ENCODE measurements at regions not wholly inside any gene's neighbourhood (a gene's known extent, or its start where the extent isn't known, plus 50 kb on each side); places are given as distances from the start of the nearest gene placed in this dataset.
"Not testable (repeated sequence)": the region's sequence is repeated elsewhere in the genome, so short reads cannot be mapped to it uniquely, and the experiment has no call there.

- DNase-seq: no peak
Measured at GRCh38 chr2:199131136-199131655, 326.5 kb downstream of the SATB2 start.

GRCh38 chr2:199130501-199130900 is 327.2 kb downstream of the SATB2 start:
- no peak for DNase-seq

DNA sequence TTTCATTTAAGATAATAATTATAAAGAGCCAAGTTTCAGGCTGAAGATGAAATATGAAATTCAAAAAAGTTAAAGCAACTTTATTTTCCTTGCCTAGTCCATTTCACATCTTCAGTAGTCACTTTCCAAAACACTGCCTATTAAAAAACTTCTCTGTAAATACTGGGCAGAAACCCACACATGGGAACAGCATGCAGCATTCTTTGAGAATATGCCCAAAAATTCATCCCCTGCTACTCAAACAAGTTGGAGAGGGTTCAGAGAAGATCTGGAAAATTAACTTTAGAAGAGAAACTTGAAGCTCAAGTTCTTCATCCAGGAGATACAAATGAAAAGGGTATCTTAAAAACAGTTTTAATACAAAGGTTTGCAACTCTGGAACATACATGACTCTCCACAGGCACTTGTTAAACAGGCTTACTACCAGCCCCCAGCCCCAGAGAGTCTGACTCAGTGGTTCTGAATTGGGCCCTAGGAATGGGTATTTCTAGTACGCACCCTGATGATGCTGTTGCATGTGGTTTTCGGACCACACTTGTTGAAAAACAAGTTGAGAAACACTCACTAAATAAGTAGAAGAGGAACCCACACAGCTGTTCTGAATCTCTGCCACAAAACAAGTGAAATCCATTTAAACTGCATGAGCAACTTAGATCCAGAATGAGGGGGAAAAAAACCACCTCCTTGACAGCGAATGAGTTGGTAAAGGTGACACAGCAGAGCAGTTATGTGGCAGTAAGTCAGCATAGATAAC is 329.1 kb downstream of the SATB2 start:
- DNase-seq: no peak

DNA sequence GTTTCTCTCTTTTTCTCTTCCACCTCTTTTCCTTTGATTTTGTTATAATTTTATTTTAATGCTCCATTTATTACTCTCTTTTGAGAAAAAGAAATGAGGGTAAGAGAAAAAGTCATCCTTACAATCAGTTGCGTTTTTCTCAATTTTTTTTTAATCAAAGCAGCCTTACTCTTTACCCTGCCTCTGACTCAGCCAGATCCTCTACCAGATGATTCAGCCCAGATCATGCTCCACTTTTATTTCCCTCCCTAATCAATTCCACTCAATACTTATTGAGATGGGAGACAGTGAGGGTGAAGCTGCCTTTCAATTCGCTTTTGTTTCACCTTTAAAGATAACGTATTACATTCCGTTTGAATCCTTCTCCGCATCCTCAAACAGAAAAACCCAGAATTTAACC is 337.9 kb downstream of the SATB2 start:
- DNase-seq: no peak

DNA sequence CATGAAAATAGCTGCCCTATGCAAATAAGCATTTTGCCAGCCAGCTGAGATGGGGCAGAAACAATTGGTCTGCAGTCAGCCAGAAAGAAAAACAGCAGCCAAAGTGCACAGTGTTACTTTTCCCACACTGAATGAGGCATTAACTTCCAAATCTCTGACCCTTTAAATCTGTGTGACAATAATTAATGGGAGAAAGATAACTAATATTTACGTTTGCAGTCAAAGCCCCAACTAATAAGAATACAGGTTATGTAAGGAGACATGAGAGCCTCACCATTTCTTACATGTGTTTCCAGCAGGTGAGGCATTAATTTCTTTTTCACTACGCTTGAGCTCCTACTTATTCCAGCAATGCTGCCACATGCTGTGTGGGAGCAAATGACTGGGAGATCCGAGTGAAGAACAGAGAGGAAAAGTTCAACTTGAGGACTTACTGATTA is 339.0 kb downstream of the SATB2 start:
- DNase-seq: no peak

DNA sequence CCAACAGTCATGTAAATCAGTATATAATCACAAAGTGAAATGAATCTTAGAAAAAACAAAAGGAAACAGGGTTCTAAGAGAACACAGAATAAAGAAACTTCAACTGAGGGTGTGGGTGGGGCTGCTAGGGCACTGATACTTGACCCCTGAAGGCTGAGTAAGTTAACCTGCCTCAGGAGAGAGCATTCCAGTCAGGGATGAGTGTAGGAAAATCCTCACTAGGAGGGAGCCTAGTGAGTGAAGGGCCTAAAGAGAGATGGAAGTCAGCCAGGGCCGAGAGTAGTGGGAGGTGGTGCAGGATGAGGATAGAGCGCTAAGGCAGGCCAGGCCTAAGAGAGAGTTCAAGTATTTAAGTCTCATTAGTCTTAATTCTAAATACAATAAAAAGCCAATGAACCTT is 342.6 kb downstream of the SATB2 start:
- DNase-seq: no peak

DNA sequence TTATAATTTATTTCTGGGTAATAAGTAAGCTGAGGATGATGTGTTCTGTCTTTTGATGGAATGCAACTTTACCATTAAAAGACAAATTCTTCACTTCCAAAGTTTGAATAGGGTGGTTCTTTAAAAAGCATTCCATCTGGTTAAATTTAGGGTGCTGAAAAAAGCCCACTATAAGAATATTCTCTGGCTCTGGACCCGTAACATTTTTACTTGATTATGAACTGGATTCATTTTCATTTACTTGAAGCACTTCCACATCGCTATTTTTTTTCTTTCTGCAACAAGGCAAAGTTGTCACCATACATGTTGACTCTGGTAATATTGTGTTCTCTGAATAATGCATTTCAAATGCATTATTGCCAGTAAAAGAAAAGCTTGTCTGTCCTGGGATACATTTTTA is 344.6 kb downstream of the SATB2 start:
- DNase-seq: no peak

DNA sequence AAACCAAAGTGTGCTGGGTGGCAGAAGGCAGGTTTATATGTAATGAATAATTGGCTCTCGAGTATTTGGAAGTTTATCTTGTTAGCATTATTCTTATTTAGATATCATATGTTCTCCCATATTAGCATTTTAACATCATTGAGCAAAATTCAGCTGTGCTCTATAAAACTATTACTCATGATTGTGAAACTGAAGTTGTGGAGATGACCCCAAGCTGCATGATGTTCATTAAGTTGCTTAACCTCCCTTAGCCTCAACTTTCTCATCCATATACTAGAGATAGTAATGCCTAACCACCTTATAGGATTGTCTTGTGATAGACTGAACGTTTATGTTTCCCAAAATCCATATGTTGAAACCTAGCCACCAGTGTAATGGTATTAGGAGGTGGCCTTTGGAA is 346.3 kb downstream of the SATB2 start:
- DNase-seq: no peak

DNA sequence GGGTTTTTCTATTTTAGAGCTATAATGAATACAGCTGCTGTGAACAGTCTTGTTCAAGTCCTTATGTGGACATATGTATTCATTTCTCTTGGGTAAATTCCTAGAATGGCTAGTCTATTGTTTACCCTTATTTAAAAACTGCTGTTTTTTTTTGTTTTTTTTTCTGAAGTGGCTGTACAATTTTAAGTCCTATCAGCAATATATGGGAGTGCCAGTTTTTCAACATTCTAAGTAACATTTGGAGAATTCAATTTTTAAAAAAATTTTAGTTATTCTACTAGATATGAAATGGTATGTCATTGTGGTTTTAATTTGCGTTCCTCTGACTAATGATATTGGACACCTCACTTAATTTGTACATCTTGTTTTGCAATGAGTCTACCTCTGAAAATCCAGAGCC is 349.7 kb downstream of the SATB2 start:
- no peak for DNase-seq

DNA sequence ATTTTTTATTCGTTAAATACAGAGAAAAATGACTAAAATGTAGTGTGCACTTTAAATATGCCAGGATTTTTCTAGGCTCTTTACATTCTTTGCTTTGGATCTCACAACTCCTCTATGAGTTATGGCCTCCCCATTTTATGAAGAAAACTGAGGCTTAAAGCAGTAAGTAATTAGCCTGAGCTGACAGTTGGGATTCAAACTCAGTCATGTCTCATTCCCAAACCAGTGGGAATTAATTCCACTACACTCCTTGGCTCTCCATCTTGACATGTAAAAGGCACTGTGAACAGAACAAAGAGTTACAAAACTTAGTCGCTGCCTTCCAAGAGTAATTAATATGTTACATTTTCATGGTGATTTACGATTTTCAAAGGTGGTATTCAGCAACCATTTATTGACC is 351.9 kb downstream of the SATB2 start:
- no peak for DNase-seq

- DNase-seq: no peak
Measured at GRCh38 chr2:199101487-199101886, 356.3 kb downstream of the SATB2 start.

DNA sequence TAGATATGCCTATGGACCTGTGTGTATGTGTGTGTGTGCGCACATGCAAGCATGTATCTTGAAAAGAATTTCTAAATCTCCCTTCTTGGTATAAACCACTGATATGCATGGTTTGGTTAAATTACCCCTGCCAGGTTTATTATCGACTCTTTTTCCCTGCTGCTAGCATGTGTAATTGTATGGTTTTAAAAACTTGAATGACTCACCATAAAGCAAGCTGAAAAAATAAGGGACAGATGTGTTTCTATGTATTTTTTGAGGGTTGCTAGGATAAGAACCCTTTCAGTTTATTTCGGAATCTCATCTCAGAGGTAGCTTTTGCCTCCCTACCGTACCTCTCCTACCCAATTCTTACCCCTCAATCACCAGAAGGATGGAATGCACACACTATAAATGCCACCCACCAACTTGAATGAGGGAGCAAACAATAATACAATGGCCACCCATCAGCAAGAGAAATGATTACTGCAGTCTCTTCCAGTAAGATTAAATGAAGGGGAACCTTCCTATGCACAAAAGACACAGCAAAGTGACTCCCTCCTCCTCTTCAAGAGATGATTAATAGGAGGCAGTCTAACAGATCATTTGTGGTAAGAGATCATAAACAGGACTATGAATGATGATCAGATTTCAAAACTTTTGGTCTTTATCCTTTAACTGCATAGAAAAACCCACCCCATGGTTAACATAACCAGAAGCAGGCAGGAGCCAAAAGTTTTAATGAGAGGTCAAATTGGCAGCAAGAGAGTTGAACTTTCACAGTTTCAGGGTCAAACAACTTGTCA is 357.2 kb downstream of the SATB2 start:
- peak; percentile 88 to 96 for DNase-seq

GRCh38 chr2:199092419-199092818 is 365.3 kb downstream of the SATB2 start:
- no peak for DNase-seq

GRCh38 chr2:199085261-199085660 is 372.5 kb downstream of the SATB2 start:
- no peak for DNase-seq

DNA sequence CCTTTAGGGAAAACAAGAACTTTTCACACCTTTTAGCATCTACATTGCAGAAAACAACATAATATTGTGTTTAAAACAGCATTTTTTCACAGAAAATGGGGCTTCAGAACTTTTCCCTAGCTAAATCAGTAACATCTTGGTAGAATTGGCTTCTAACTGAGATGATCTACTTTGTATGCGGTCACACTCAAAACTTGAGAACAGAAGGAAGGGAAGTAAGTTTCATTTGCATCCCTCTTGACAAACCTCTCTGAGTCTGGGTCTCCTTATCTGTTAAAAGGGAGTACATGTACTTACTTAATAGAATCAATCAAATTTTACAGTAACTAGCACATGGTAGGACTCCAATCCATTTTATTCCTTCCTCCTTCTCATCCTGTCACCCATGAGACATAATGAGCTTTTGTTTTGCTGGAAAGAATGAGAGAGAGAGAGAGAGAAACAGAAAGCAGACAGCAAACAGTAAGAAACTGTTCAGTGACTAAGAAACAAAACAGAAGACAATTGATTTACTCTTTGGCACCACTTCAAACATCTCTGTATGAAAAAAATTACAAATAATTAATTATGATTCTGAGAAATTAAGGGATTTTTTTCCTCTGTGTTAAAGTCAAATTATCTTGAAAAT is 387.3 kb downstream of the SATB2 start:
- DNase-seq: no peak

GRCh38 chr2:199064201-199064600 is 393.5 kb downstream of the SATB2 start:
- DNase-seq: no peak

- no peak for DNase-seq
Measured at GRCh38 chr2:199057936-199058335, 399.8 kb downstream of the SATB2 start.

DNA sequence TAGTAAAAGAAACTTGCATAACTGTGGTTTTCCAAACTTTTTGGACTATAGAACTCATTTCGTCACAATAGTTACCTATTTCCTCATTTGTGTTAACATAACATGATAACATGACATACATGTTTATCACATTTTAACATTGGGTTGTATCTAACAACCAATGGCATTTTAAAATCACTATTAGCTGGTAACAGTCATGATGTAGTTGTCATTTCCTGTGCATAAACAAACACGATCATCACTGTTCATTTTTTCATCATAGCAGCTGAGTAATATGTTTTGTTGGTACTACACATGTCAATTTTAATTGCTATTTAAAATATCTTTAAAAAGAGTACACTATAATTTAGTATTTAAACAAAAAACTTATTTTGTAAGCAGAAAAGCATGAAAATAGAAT is 402.4 kb downstream of the SATB2 start:
- no peak for DNase-seq

DNA sequence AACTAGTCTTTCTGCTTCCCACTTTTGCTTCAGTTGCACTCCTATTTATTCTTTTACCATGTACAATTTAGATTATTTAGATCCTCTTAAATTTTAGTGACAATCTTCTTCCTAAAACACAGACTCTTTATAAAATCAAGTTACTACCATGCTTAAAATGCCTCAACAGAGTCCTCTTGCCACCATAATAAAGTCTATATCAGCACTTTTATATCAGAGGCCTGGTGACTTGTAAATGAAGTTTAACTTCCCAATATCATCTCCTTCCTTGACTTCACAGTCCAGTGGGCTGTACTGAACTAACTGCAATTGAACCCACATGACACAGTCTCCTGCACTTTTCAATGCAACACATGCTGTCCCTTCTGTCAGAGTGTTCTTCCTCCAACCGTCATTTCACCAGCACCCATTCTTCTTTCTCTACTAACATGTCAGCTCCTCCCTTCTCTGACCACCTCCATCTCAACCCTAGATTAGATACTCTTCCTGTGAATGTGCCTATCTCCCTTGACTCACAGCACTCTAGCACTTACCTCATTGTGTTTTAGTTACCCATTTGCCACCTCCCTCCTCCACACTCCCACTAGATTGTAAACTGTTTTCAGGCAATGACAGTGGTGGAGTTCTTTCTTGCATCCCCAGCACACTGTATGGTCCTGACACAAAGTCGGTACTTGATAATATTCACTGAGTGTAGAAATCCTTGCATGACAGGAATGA is 414.9 kb downstream of the SATB2 start:
- DNase-seq: no peak

DNA sequence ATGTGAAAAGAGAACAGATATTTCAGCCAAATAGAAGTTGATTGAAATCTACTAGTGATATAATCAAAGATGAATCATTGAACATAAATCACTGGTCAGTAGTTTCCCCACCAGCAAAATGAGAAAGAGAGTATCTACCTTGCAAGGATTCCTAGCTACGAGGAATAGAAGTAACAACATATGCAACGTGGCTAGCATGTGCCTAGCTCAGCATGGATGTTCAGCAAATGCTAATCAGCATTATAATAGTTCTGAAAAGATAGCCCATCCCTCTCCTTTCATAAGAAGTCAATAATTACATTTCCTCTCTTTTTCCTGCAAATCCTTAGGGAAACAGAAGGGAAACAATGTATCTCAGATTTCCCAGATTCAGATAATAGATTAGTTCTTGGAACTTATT is 417.2 kb downstream of the SATB2 start:
- no peak for DNase-seq

DNA sequence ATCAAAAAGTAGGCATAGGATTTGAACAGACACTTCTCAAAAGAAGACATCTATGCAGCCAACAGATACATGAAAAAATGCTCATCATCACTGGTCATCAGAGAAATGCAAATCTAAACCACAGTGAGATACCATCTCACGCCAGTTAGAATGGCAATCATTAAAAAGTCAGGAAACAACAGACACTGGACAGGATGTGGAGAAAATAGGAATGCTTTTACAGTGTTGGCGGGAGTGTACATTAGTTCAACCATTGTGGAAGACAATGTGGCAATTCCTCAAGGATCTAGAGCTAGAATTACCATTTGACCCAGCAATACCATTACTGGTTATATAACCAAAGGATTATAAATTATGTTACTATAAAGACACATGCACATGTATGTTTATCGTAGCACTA is 424.0 kb downstream of the SATB2 start:
- DNase-seq: not testable (repeated sequence)

DNA sequence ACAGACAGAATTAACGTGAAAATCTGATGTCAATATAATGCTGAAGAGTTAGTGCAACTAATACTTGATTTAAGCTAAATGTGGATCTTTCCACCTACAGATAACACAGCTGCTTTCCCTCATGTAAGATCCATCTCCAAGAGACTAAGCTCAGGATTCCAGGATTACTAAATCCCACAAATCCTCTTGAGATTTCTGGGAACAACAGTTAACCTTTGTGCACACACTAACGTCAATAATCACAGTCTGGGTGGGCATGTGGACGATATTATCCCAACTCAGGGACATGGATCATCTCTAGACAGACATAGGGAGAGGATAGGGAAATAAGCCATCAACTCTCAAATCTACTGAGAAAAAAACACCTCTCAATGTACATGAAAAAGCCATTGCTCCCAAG is 432.6 kb downstream of the SATB2 start:
- no peak for DNase-seq

GRCh38 chr2:199024224-199024623 is 433.5 kb downstream of the SATB2 start:
- DNase-seq: no peak
